CD4-positive, alpha-beta T cell treated with Interleukin-6 at 100 ng/mL for 8 hours (primary cell): ENCODE measurements at regions not wholly inside any gene's neighbourhood (a gene's known extent, or its start where the extent isn't known, plus 50 kb on each side); places are given as distances from the start of the nearest gene placed in this dataset.
"Not testable (repeated sequence)": the region's sequence is repeated elsewhere in the genome, so short reads cannot be mapped to it uniquely, and the experiment has no call there.

ENCODE experiments used
- DNase-seq: peaks from one replicate; pipeline ENCODE4 v3.0.0-alpha.2; 2020; ENCODE audit warnings: mixed read lengths, low spot score

GRCh38 chr3:177787279-177788041, 590.2 kb upstream of the TBL1XR1 start:
- DNase-seq: no peak

GRCh38 chr3:177789500-177789899, 592.2 kb upstream of the TBL1XR1 start:
- DNase-seq: no peak

- DNase-seq: no peak
Observed at GRCh38 chr3:177792311-177793030, 595.2 kb upstream of the TBL1XR1 start.

GRCh38 chr3:177793451-177793850, 596.2 kb upstream of the TBL1XR1 start:
- no peak for DNase-seq

- no peak for DNase-seq
Observed at GRCh38 chr3:177795216-177795615, 597.9 kb upstream of the TBL1XR1 start.

GRCh38 chr3:177795859-177796258, 598.6 kb upstream of the TBL1XR1 start:
- DNase-seq: no peak

GRCh38 chr3:177800147-177800546, 602.9 kb upstream of the TBL1XR1 start:
- DNase-seq: not testable (repeated sequence)

- DNase-seq: no peak
Observed at GRCh38 chr3:177800561-177800960, 603.3 kb upstream of the TBL1XR1 start.

GRCh38 chr3:177802151-177802900, 605.0 kb upstream of the TBL1XR1 start:
- no peak for DNase-seq

GRCh38 chr3:177803500-177803899, 606.2 kb upstream of the TBL1XR1 start:
- DNase-seq: no peak

- no peak for DNase-seq
Observed at GRCh38 chr3:177804032-177804431, 606.8 kb upstream of the TBL1XR1 start.

- DNase-seq: no peak
Observed at GRCh38 chr3:177804646-177805045, 607.4 kb upstream of the TBL1XR1 start.

- no peak for DNase-seq
Observed at GRCh38 chr3:177807150-177807875, 610.0 kb upstream of the TBL1XR1 start.

- not testable (repeated sequence) for DNase-seq
Observed at GRCh38 chr3:177808928-177809478, 611.7 kb upstream of the TBL1XR1 start.

GRCh38 chr3:177810162-177810623, 612.9 kb upstream of the TBL1XR1 start:
- DNase-seq: no peak

GRCh38 chr3:177811112-177811511, 613.8 kb upstream of the TBL1XR1 start:
- DNase-seq: no peak

GRCh38 chr3:177811835-177812234, 614.6 kb upstream of the TBL1XR1 start:
- no peak for DNase-seq

- DNase-seq: no peak
Observed at GRCh38 chr3:177812492-177812891, 615.2 kb upstream of the TBL1XR1 start.

GRCh38 chr3:177813322-177813721, 616.0 kb upstream of the TBL1XR1 start:
- no peak for DNase-seq

GRCh38 chr3:177816667-177817208, 619.5 kb upstream of the TBL1XR1 start:
- no peak for DNase-seq

GRCh38 chr3:177817751-177818150, 620.5 kb upstream of the TBL1XR1 start:
- DNase-seq: no peak
